SK-N-MC (cell line): ENCODE measurements at regions not wholly inside any gene's neighbourhood (a gene's known extent, or its start where the extent isn't known, plus 50 kb on each side); places are given as distances from the start of the nearest gene placed in this dataset.
"Not testable (repeated sequence)": the region's sequence is repeated elsewhere in the genome, so short reads cannot be mapped to it uniquely, and the experiment has no call there.

Experiments used
- DNase-seq: peaks from one replicate; pipeline ENCODE4 v3.0.0-alpha.2; 2011; ENCODE audit warnings: low read depth, low spot score
- H3K27ac ChIP-seq: fragments of 200-600 bp; sonication (generic); 2 replicates; pipeline ENCODE4 v1.5.1; 2016; ENCODE audit warnings: mixed run types
- H3K36me3 ChIP-seq: fragments of 200-600 bp; sonication (generic); 2 replicates; pipeline ENCODE4 v1.6.1; 2017; ENCODE audit warnings: antibody characterized with exemption, low read length, mixed read lengths; ENCODE audit not compliant: insufficient read depth
- H3K4me3 ChIP-seq: fragments of 200-600 bp; sonication (generic); 2 replicates; pipeline ENCODE4 v1.5.1; 2016
- H3K9ac ChIP-seq: fragments of 200-600 bp; sonication (generic); 2 replicates; pipeline ENCODE4 v1.8.0; 2017; ENCODE audit warnings: mixed run types, mixed read lengths; ENCODE audit not compliant: insufficient read length
- H3K9me3 ChIP-seq: fragments of 200-600 bp; sonication (generic); 2 replicates; pipeline ENCODE4 v1.6.1; 2017; ENCODE audit warnings: low read depth, mild to moderate bottlenecking, antibody characterized with exemption, low read length, moderate library complexity, mixed read lengths
- EZH2 ChIP-seq: fragments of 200-600 bp; sonication (generic); IDR thresholded peaks from one replicate; pipeline ENCODE4 v1.6.1; 2017; ENCODE audit warnings: antibody characterized with exemption
- FOXP2 ChIP-seq: optimal IDR thresholded peaks from 2 replicates; pipeline ENCODE3; 2011; ENCODE audit warnings: mild to moderate bottlenecking, moderate library complexity; ENCODE audit not compliant: insufficient read depth; ENCODE audit errors: extremely low read length, control extremely low read depth
- POLR2AphosphoS5 ChIP-seq: IDR thresholded peaks from 2 replicates; pipeline ENCODE4 v1.6.1; 2012; ENCODE audit warnings: mild to moderate bottlenecking, low read depth, low read length, borderline replicate concordance

GRCh38 chr15:20356911-20357480 is 184.6 kb downstream of the GOLGA6L6 start:
- DNase-seq = no peak
- Histone ChIP-seq H3K9ac (no peak overlapping the region), H3K4me3 (no peak overlapping the region), H3K27ac (no peak overlapping the region), H3K36me3 (no peaks in the 10 kb centered on the region), H3K9me3 (no peaks in the 10 kb centered on the region)
- TF ChIP-seq FOXP2 (no peak), EZH2 (no peak)

DNA sequence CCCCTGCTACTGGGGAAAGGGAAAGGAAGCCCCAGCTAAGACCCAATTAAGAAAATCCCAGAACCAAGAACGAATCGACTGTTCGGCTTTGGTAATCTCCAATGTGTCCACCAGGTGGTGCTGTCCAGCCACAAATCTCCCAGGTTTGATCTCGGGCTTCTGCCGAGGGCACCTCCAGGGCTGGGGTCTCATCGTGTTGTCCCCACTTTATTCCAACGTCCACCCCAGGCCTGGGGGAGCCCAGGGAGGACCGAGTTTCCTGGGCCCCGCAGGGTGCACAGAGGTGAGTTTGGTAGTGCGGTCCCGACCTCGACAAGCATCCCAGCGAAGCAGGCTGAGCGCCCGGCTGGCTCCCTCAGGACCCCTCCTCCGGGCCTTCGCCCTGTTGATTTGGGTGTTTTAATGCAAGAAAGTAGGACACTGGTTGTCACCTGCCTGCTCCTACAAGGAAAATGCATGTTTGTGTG is 185.1 kb downstream of the GOLGA6L6 start:
- H3K4me3 ChIP-seq = no peak overlapping the region
- DNase-seq = no peak
- no peaks in the 10 kb centered on the region for H3K9me3 ChIP-seq
- no peak overlapping the region for H3K9ac ChIP-seq
- no peaks in the 10 kb centered on the region for H3K36me3 ChIP-seq
- no peak for TF ChIP-seq POLR2AphosphoS5
- TF ChIP-seq EZH2 = no peak
- TF ChIP-seq FOXP2 = no peak
- H3K27ac ChIP-seq = no peak overlapping the region

- no peaks in the 10 kb centered on the region for H3K9me3 ChIP-seq
- H3K9ac ChIP-seq = no peak overlapping the region
- no peak overlapping the region for H3K27ac ChIP-seq
- DNase-seq = no peak
- no peak overlapping the region for H3K4me3 ChIP-seq
- no peaks in the 10 kb centered on the region for H3K36me3 ChIP-seq
- TF ChIP-seq EZH2 (no peak), POLR2AphosphoS5 (no peak), FOXP2 (no peak)
Measured at GRCh38 chr15:20355256-20355868, 186.2 kb downstream of the GOLGA6L6 start.

DNA sequence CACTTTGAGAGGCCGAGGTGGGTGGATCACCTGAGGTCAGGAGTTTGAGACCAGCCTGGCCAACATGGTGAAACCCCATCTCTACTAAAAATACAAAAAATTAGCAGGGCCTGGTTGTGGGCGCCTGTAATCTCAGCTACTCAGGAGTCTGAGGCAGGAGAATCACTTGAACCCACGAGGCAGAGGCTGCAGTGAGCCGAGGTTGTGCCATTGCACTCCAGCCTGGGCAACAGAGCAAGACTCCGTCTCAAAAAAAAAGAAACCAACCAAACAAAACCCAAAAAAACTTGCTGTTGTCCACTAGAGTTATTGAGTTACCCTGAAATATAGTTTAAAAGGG is 186.7 kb downstream of the GOLGA6L6 start:
- not testable (repeated sequence) for H3K36me3 ChIP-seq, DNase-seq, H3K4me3 ChIP-seq, H3K27ac ChIP-seq, H3K9me3 ChIP-seq, H3K9ac ChIP-seq

GRCh38 chr15:20353966-20354883 is 187.4 kb downstream of the GOLGA6L6 start:
- Histone ChIP-seq H3K27ac (no peak overlapping the region), H3K9ac (no peak overlapping the region), H3K4me3 (no peak overlapping the region), H3K36me3 (no peaks in the 10 kb centered on the region), H3K9me3 (no peaks in the 10 kb centered on the region)
- DNase-seq = no peak
- TF ChIP-seq POLR2AphosphoS5 (no peak), FOXP2 (no peak), EZH2 (no peak)

DNA sequence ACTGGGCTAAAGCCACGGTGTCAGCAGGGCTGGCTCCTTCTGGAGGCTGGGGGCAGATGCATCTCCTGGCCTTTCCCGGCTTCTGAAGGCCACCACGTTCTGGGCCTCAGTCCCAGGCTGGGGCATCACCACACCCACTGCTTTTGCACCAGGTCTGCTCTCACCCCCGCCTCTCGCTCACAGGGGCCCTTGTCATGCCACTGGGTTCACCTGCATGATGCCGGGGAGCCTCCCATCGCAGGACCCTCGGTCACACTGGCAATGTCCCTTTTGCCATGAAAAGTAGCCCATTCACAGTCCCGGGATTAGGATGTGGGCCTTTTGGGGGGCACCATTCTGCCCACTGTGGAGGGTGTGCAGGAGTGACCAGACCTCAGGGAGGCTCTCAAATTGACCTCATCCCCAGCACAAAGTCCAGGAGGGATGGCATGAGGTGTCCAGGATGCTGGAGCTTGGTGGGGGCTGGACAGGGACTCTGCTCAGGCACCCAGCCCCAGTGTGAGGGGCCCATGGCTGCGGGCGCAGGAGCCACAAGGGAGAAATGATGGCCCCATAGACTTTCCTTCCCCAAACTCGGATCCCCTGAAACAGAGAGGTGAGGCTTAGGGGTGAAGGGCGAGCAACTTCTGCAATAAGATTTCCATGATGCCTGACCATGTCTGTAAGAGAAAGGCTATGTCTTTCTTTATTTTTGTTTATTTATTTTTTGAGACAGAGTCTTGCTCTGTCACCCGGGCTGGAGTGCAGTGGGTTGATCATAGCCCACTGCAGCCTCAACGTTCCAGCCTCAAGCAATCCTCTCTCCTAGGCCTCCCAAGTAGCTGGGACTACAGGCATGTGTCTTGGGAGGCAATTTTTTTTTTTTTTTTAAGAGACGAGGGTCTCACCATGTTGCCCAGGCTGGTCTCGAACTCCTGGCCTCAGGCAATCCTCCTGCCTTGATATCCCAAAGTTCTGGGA is 189.1 kb downstream of the GOLGA6L6 start:
- H3K9ac ChIP-seq = no peak overlapping the region
- no peak overlapping the region for H3K4me3 ChIP-seq
- no peak for TF ChIP-seq FOXP2
- no peak for TF ChIP-seq EZH2
- TF ChIP-seq POLR2AphosphoS5 = no peak
- H3K9me3 ChIP-seq = no peaks in the 10 kb centered on the region
- no peaks in the 10 kb centered on the region for H3K36me3 ChIP-seq
- no peak for DNase-seq
- no peak overlapping the region for H3K27ac ChIP-seq

DNA sequence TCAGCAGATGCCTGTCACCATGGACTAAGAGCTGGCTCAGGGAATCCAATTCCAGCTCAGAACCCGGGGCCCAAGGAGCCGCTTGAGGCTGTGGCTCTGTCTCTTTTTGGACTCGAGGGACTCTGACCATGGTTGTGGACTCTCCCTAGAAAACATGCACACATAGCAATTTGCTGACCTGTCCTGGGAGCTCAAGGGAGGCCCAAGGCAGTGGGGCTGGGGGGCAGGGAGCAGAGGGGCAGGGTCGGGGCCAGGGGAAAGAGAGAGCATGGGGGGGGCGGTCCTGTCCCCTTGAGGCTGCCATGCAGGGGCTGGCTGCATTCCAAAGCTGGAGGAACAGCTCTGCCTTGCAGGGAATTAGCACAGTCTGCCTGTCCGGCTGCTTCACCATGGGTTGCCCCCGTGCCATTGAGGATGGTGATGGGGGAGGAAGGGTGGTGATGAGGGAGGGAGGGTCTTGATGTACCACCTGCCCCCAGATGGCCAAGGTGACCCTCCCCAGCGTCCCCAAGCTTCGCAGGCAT is 190.1 kb downstream of the GOLGA6L6 start:
- H3K4me3 ChIP-seq = no peak overlapping the region
- no peaks in the 10 kb centered on the region for H3K9me3 ChIP-seq
- H3K9ac ChIP-seq = no peak overlapping the region
- TF ChIP-seq EZH2 = no peak
- no peak for TF ChIP-seq POLR2AphosphoS5
- TF ChIP-seq FOXP2 = no peak
- H3K36me3 ChIP-seq = no peaks in the 10 kb centered on the region
- H3K27ac ChIP-seq = no peak overlapping the region
- DNase-seq = no peak
